ENCODE measurements at regions not wholly inside any gene's neighbourhood (a gene's known extent, or its start where the extent isn't known, plus 50 kb on each side); places are given as distances from the start of the nearest gene placed in this dataset.

GRCh38 chr6:15962449-15962764 is 166.5 kb upstream of the MYLIP start:
- Mint-ChIP-seq H3K36me3 (no peaks in the 10 kb centered on the region), H3K27ac (peak overlapping the region; percentile 48)
- no peak for DNase-seq (ENCODE audit: low spot score in 2 of 2, unreplicated experiment in 2 of 2)

GRCh38 chr6:15961635-15962448 is 167.0 kb upstream of the MYLIP start:
- H3K9me3 Mint-ChIP-seq = peaks cover 7% of the 10 kb centered on the region
- H3K4me3 Mint-ChIP-seq = no peak overlapping the region
- H3K27ac Mint-ChIP-seq = peak overlapping the region; percentile 48
- no peak for DNase-seq (ENCODE audit: low spot score in 2 of 2, unreplicated experiment in 2 of 2)
- TF ChIP-seq CTCF (IDR thresholded peaks at IDR 0.05; ENCODE audit: unreplicated experiment) = no peak
- H3K4me1 Mint-ChIP-seq = peaks cover 8% of the 10 kb centered on the region
- no peaks in the 10 kb centered on the region for H3K36me3 Mint-ChIP-seq
- H3K27me3 Mint-ChIP-seq (ENCODE audit: low read depth) = no peaks in the 10 kb centered on the region

More at GRCh38 chr6:15962449-15962764, 166.5 kb upstream of the MYLIP start:
- no peaks in the 10 kb centered on the region for H3K27me3 Mint-ChIP-seq (ENCODE audit: low read depth)
- no peak for TF ChIP-seq CTCF (IDR thresholded peaks at IDR 0.05; ENCODE audit: unreplicated experiment)
- H3K4me3 Mint-ChIP-seq = no peak overlapping the region
- peaks cover 7% of the 10 kb centered on the region for H3K9me3 Mint-ChIP-seq
- peaks cover 3% of the 10 kb centered on the region for H3K4me1 Mint-ChIP-seq

- H3K27ac Mint-ChIP-seq = no peak overlapping the region
These were observed 167.9 kb upstream of the MYLIP start for GRCh38 chr6:15960740-15961634.

GRCh38 chr6:15957655-15958169 is 171.2 kb upstream of the MYLIP start:
- H3K27ac Mint-ChIP-seq = no peak overlapping the region
- DNase-seq (ENCODE audit: low spot score in 2 of 2, unreplicated experiment in 2 of 2) = no peak
- H3K27me3 Mint-ChIP-seq (ENCODE audit: low read depth) = no peaks in the 10 kb centered on the region
- peaks cover 7% of the 10 kb centered on the region for H3K9me3 Mint-ChIP-seq
- no peak for TF ChIP-seq CTCF (IDR thresholded peaks at IDR 0.05; ENCODE audit: unreplicated experiment)
- peaks cover 33% of the 10 kb centered on the region for H3K4me1 Mint-ChIP-seq
- H3K4me3 Mint-ChIP-seq = no peak overlapping the region
- no peaks in the 10 kb centered on the region for H3K36me3 Mint-ChIP-seq

More at GRCh38 chr6:15960740-15961634, 167.9 kb upstream of the MYLIP start:
- Mint-ChIP-seq H3K27me3 (ENCODE audit: low read depth) (no peaks in the 10 kb centered on the region), H3K4me3 (no peak overlapping the region), H3K36me3 (no peaks in the 10 kb centered on the region), H3K4me1 (peaks cover 16% of the 10 kb centered on the region), H3K9me3 (peaks cover 7% of the 10 kb centered on the region)
- TF ChIP-seq CTCF (IDR thresholded peaks at IDR 0.05; ENCODE audit: unreplicated experiment) = no peak
- no peak for DNase-seq (ENCODE audit: low spot score in 2 of 2, unreplicated experiment in 2 of 2)

GRCh38 chr6:15956205-15957106 is 172.4 kb upstream of the MYLIP start:
- no peak overlapping the region for H3K27ac Mint-ChIP-seq
- H3K4me3 Mint-ChIP-seq = no peak overlapping the region
- no peaks in the 10 kb centered on the region for H3K36me3 Mint-ChIP-seq
- DNase-seq (ENCODE audit: low spot score in 2 of 2, unreplicated experiment in 2 of 2) = no peak
- H3K9me3 Mint-ChIP-seq = peaks cover 7% of the 10 kb centered on the region
- no peaks in the 10 kb centered on the region for H3K27me3 Mint-ChIP-seq (ENCODE audit: low read depth)
- no peak for TF ChIP-seq CTCF (IDR thresholded peaks at IDR 0.05; ENCODE audit: unreplicated experiment)
- H3K4me1 Mint-ChIP-seq = peaks cover 37% of the 10 kb centered on the region
